GM12891 (cell line): ENCODE measurements at regions not wholly inside any gene's neighbourhood (a gene's known extent, or its start where the extent isn't known, plus 50 kb on each side); places are given as distances from the start of the nearest gene placed in this dataset.

ENCODE experiments used
- PAX5 ChIP-seq: IDR thresholded peaks from 2 replicates; pipeline ENCODE4 v1.6.1; 2011; ENCODE audit warnings: low read length, moderate library complexity, mild to moderate bottlenecking; ENCODE audit not compliant: insufficient read depth, severe bottlenecking
- POLR2A ChIP-seq: IDR thresholded peaks from 2 replicates; pipeline ENCODE4 v1.6.1; 2011; ENCODE audit warnings: low read depth, low read length, control low read depth
- POLR2AphosphoS5 ChIP-seq: IDR thresholded peaks from 2 replicates; pipeline ENCODE4 v1.6.1; 2011; ENCODE audit warnings: low read depth, low read length, control low read depth
- POU2F2 ChIP-seq: IDR thresholded peaks from 2 replicates; pipeline ENCODE4 v1.6.1; 2011; ENCODE audit warnings: low read depth, mild to moderate bottlenecking, control low read depth, low read length, moderate library complexity
- SPI1 ChIP-seq: IDR thresholded peaks from 2 replicates; pipeline ENCODE4 v1.6.1; 2011; ENCODE audit warnings: low read depth, low read length, control low read depth
- TAF1 ChIP-seq: IDR thresholded peaks from 2 replicates; pipeline ENCODE4 v1.6.1; 2011; ENCODE audit warnings: low read depth, low read length, control low read depth

DNA sequence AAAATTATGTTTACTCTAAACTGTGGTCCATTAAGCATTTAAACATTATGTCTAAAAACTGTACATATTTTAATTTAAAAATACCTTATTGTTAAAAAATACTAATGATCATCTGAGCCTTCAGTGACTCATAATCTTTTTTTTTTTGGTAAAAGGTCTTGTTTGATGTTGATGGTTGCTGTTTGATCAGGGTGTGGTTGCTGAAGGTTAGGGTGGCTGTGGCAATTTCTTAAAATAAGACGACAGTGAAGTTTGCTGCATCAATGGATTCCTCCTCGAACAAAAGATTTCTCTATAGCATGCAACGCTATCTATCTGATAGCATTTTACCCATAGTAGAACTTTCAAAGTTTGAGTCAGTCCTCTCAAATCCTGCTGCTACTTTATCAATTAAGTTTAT lies 180.0 kb upstream of the AHR start:
- TF ChIP-seq TAF1 (no peak), POLR2A (no peak), POLR2AphosphoS5 (no peak), SPI1 (no peak), PAX5 (no peak), POU2F2 (no peak)
